OCI-LY3 (cell line): ENCODE measurements at regions not wholly inside any gene's neighbourhood (a gene's known extent, or its start where the extent isn't known, plus 50 kb on each side); places are given as distances from the start of the nearest gene placed in this dataset.

Source experiments
- EZH2phosphoT487 ChIP-seq: fragments of 200-600 bp; shearing (Covaris generic); IDR thresholded peaks from 2 replicates; pipeline ENCODE4 v1.6.1; 2018; ENCODE audit warnings: antibody characterized with exemption, mixed run types, low read depth
- TF ChIP-seq, protein P1 (sequence below): fragments of 200-600, 300-600 bp; sonication (generic); IDR thresholded peaks from 2 replicates; pipeline ENCODE4 v1.5.1; 2014; ENCODE audit warnings: antibody characterized with exemption, low read length, low read depth

DNA sequence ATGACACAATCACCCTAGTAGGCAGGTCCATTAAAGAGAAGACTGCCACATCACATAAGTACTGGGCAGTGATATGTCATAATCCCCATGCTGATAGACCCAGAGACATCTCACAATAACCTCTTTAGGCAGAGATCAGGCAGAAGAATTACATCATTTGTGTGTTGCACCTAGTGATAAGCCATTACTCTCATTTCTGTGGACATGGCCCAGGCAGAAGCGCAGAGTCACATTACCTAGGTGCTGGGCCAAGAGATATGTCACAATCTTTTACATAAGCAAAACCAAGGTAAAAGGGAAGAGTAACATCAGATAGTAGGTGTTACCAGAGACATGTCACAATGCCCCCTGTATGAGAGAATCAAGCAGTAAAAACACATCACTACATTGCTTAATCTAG is 71.9 kb downstream of the ZNF726 start:
- TF ChIP-seq, protein P1, sequence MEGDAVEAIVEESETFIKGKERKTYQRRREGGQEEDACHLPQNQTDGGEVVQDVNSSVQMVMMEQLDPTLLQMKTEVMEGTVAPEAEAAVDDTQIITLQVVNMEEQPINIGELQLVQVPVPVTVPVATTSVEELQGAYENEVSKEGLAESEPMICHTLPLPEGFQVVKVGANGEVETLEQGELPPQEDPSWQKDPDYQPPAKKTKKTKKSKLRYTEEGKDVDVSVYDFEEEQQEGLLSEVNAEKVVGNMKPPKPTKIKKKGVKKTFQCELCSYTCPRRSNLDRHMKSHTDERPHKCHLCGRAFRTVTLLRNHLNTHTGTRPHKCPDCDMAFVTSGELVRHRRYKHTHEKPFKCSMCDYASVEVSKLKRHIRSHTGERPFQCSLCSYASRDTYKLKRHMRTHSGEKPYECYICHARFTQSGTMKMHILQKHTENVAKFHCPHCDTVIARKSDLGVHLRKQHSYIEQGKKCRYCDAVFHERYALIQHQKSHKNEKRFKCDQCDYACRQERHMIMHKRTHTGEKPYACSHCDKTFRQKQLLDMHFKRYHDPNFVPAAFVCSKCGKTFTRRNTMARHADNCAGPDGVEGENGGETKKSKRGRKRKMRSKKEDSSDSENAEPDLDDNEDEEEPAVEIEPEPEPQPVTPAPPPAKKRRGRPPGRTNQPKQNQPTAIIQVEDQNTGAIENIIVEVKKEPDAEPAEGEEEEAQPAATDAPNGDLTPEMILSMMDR, result no peak
- no peak for TF ChIP-seq EZH2phosphoT487
